ENCODE measurements at regions not wholly inside any gene's neighbourhood (a gene's known extent, or its start where the extent isn't known, plus 50 kb on each side); places are given as distances from the start of the nearest gene placed in this dataset.

DNA sequence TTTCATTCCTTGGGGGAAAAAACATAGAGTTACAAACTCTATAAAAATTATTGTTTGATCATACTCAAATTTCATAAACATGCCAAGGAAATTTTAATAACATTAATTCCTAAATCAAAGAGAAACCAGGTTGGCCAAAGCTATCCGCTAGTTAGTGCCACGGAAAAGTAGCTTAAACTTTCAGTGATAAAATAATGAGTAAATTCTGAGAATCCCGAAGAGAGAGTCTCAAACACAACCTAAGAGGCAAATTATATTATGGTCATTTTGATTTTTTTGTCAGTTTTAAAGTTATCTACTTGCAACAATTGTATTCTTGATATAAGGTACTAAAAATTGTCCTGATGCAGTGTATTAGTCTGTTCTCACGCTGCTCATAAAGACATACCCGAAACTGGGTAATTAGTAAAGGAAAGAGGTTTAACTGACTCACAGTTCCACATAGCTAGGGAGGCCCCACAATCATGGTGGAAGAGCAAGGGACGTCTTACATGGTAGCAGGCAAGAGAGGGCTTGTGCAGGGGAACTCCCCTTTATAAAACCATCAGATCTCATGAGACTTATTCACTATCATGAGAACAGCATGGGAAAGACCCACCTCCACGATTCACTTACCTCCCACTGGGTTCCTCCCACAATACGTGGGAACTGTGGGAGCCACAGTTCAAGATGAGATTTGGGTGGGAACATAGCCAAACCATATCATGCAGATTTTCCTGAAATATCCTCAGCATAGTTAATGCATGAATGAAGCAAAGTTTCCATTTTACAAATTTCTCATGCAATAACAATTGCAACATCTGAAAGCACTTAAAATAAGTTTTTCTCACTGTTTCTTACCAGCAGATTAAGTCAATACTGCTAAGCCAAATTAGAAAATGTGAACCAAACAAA lies 205.9 kb upstream of the STK17B start:
- peaks cover 13% of the 10 kb centered on the region for H3K27me3 Mint-ChIP-seq
- Histone ChIP-seq H3K9ac (ENCODE audit: low read length) (no peak overlapping the region), H3K4me3 (ENCODE audit: control extremely low read depth in 1 of 5, extremely low read depth in 1 of 5, insufficient read depth in 1 of 5, low read depth in 2 of 5, low read length in 4 of 5) (no peak overlapping the region), H3K9me3 (ENCODE audit: control extremely low read depth in 1 of 3, control insufficient read depth in 2 of 3, insufficient read depth in 1 of 3, low read length in 2 of 3) (no peaks in the 10 kb centered on the region), H2AFZ (ENCODE audit: insufficient read depth, low read depth, low read length, poor library complexity, severe bottlenecking) (no peak overlapping the region), H3K4me2 (replicated peaks; ENCODE audit: low read depth, low read length, poor library complexity, severe bottlenecking) (no peak overlapping the region), H4K20me1 (ENCODE audit: control insufficient read depth, insufficient read depth, low read length, poor library complexity, severe bottlenecking) (no peaks in the 10 kb centered on the region), H3K27me3 (replicated peaks in 1 of 4; ENCODE audit: control extremely low read depth in 1 of 4, control insufficient read depth in 3 of 4, insufficient read depth in 4 of 4, low read length in 3 of 4) (no peaks in the 10 kb centered on the region), H3K79me2 (ENCODE audit: control insufficient read depth, insufficient read depth, low read length) (no peaks in the 10 kb centered on the region), H3K4me1 (ENCODE audit: control insufficient read depth in 2 of 2, insufficient read depth in 2 of 2, low read length in 2 of 2) (no peaks in the 10 kb centered on the region), H3K27ac (ENCODE audit: low read length in 2 of 2) (no peak overlapping the region), H3K36me3 (replicated peaks in 1 of 2; ENCODE audit: control extremely low read depth in 1 of 2, control insufficient read depth in 1 of 2, extremely low read depth in 1 of 2, insufficient read depth in 2 of 2, low read length in 1 of 2) (no peaks in the 10 kb centered on the region)
- TF ChIP-seq, protein P1, sequence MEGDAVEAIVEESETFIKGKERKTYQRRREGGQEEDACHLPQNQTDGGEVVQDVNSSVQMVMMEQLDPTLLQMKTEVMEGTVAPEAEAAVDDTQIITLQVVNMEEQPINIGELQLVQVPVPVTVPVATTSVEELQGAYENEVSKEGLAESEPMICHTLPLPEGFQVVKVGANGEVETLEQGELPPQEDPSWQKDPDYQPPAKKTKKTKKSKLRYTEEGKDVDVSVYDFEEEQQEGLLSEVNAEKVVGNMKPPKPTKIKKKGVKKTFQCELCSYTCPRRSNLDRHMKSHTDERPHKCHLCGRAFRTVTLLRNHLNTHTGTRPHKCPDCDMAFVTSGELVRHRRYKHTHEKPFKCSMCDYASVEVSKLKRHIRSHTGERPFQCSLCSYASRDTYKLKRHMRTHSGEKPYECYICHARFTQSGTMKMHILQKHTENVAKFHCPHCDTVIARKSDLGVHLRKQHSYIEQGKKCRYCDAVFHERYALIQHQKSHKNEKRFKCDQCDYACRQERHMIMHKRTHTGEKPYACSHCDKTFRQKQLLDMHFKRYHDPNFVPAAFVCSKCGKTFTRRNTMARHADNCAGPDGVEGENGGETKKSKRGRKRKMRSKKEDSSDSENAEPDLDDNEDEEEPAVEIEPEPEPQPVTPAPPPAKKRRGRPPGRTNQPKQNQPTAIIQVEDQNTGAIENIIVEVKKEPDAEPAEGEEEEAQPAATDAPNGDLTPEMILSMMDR (IDR thresholded peaks at IDR 0.05), result no peak
- no peak for TF ChIP-seq EZH2 (IDR thresholded peaks at IDR 0.05; ENCODE audit: borderline replicate concordance, insufficient read depth, low read depth, low read length, poor library complexity, severe bottlenecking)
- ATAC-seq (ENCODE audit: low read depth) (no peak), DNase-seq (no peak)
- H3K4me1 Mint-ChIP-seq, result no peaks in the 10 kb centered on the region
- no peak overlapping the region for H3K27ac Mint-ChIP-seq
- intact Hi-C loops (cut with micrococcal nuclease), result no loop called here
- CTCF ChIA-PET, result no interaction called here
- peaks cover 2% of the 10 kb centered on the region for H3K9me3 Mint-ChIP-seq (ENCODE audit: insufficient read depth)
- no CpG with 5 or more reads among the region's 8 CpGs for WGBS (ENCODE audit: insufficient coverage)
- H3K4me3 Mint-ChIP-seq, result no peak overlapping the region
- POLR2A ChIA-PET, result no interaction called here

DNA sequence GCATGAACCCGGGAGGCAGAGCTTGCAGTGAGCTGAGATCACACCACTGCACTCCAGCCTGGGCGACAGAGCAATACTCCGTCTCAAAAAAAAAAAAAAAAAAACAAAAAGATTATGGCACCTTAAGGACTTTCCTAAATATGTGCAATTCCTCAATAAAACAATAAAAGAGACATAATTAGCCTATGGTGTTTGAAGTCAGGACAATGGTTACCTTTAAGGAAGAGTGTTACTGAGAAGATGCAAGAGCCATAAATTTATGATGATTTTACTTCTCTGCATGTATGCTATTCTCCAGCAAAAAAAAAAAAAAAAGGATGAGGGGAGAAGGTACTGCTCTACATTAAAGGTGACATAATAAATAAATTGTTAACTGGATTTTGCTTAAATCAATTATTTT lies 208.2 kb upstream of the STK17B start:
- POLR2A ChIA-PET, result no interaction called here
- TF ChIP-seq, protein P1 (IDR thresholded peaks at IDR 0.05), result no peak
- TF ChIP-seq EZH2 (IDR thresholded peaks at IDR 0.05; ENCODE audit: borderline replicate concordance, insufficient read depth, low read depth, low read length, poor library complexity, severe bottlenecking), result no peak
- DNase-seq (no peak), ATAC-seq (ENCODE audit: low read depth) (no peak)
- Histone ChIP-seq H3K4me1 (ENCODE audit: control insufficient read depth in 2 of 2, insufficient read depth in 2 of 2, low read length in 2 of 2) (no peaks in the 10 kb centered on the region), H3K79me2 (ENCODE audit: control insufficient read depth, insufficient read depth, low read length) (no peaks in the 10 kb centered on the region), H3K4me3 (ENCODE audit: control extremely low read depth in 1 of 5, extremely low read depth in 1 of 5, insufficient read depth in 1 of 5, low read depth in 2 of 5, low read length in 4 of 5) (no peak overlapping the region), H4K20me1 (ENCODE audit: control insufficient read depth, insufficient read depth, low read length, poor library complexity, severe bottlenecking) (no peaks in the 10 kb centered on the region), H3K27ac (ENCODE audit: low read length in 2 of 2) (no peak overlapping the region), H3K4me2 (replicated peaks; ENCODE audit: low read depth, low read length, poor library complexity, severe bottlenecking) (no peak overlapping the region), H3K36me3 (replicated peaks in 1 of 2; ENCODE audit: control extremely low read depth in 1 of 2, control insufficient read depth in 1 of 2, extremely low read depth in 1 of 2, insufficient read depth in 2 of 2, low read length in 1 of 2) (no peaks in the 10 kb centered on the region), H3K27me3 (replicated peaks in 1 of 4; ENCODE audit: control extremely low read depth in 1 of 4, control insufficient read depth in 3 of 4, insufficient read depth in 4 of 4, low read length in 3 of 4) (no peaks in the 10 kb centered on the region), H3K9ac (ENCODE audit: low read length) (no peak overlapping the region), H3K9me3 (ENCODE audit: control extremely low read depth in 1 of 3, control insufficient read depth in 2 of 3, insufficient read depth in 1 of 3, low read length in 2 of 3) (no peaks in the 10 kb centered on the region), H2AFZ (ENCODE audit: insufficient read depth, low read depth, low read length, poor library complexity, severe bottlenecking) (no peak overlapping the region)
- intact Hi-C loops (cut with micrococcal nuclease), result no loop called here
- CTCF ChIA-PET, result no interaction called here
- H3K27me3 Mint-ChIP-seq, result peaks cover 11% of the 10 kb centered on the region
- H3K4me3 Mint-ChIP-seq, result no peak overlapping the region
- no peaks in the 10 kb centered on the region for H3K4me1 Mint-ChIP-seq
- H3K9me3 Mint-ChIP-seq (ENCODE audit: insufficient read depth), result peaks cover 2% of the 10 kb centered on the region
- WGBS (ENCODE audit: insufficient coverage), result no CpG with 5 or more reads among the region's 3 CpGs
- no peak overlapping the region for H3K27ac Mint-ChIP-seq
